ENCODE measurements at regions not wholly inside any gene's neighbourhood (a gene's known extent, or its start where the extent isn't known, plus 50 kb on each side); places are given as distances from the start of the nearest gene placed in this dataset.

- no peak for TF ChIP-seq POLR2A (IDR thresholded peaks at IDR 0.05)
- TF ChIP-seq CTCF (IDR thresholded peaks at IDR 0.05), result no peak
Measured at GRCh38 chr5:114839360-114839759, 330.3 kb downstream of the TRIM36 start.

Measured in body of pancreas (tissue), 4 donors.